Activated CD8-positive, alpha-beta memory T cell treated with anti-CD3 and anti-CD28 coated beads, Interleukin-2, amount 50 U/mL, for 1 hour (primary cell): ENCODE measurements at regions not wholly inside any gene's neighbourhood (a gene's known extent, or its start where the extent isn't known, plus 50 kb on each side); places are given as distances from the start of the nearest gene placed in this dataset.

Experiments
- DNase-seq: peaks from one replicate; pipeline ENCODE4 v3.0.0-alpha.2; 2020; ENCODE audit errors: extremely low read depth

GRCh38 chr3:18044971-18045880 is 302.8 kb upstream of the TBC1D5 start:
- no peak for DNase-seq

- DNase-seq, result no peak
Measured at GRCh38 chr3:18044191-18044590, 301.8 kb upstream of the TBC1D5 start.

- no peak for DNase-seq
Measured at GRCh38 chr3:18036450-18036815, 294.0 kb upstream of the TBC1D5 start.

- DNase-seq, result no peak
Measured at GRCh38 chr3:18035641-18036449, 293.4 kb upstream of the TBC1D5 start.

GRCh38 chr3:18033581-18034108 is 291.2 kb upstream of the TBC1D5 start:
- DNase-seq, result no peak

GRCh38 chr3:18030371-18030870 is 288.0 kb upstream of the TBC1D5 start:
- DNase-seq, result no peak

GRCh38 chr3:18027161-18027939 is 284.9 kb upstream of the TBC1D5 start:
- no peak for DNase-seq

GRCh38 chr3:18024715-18025114 is 282.3 kb upstream of the TBC1D5 start:
- DNase-seq, result no peak

- DNase-seq, result no peak
Measured at GRCh38 chr3:18019161-18019495, 276.7 kb upstream of the TBC1D5 start.

GRCh38 chr3:18018491-18019160 is 276.2 kb upstream of the TBC1D5 start:
- no peak for DNase-seq

- no peak for DNase-seq
Measured at GRCh38 chr3:18016366-18016765, 273.9 kb upstream of the TBC1D5 start.

GRCh38 chr3:18012933-18013332 is 270.5 kb upstream of the TBC1D5 start:
- DNase-seq, result no peak

- DNase-seq, result no peak
Measured at GRCh38 chr3:18012436-18012835, 270.0 kb upstream of the TBC1D5 start.

- no peak for DNase-seq
Measured at GRCh38 chr3:18011387-18011786, 269.0 kb upstream of the TBC1D5 start.

GRCh38 chr3:18010001-18010400 is 267.6 kb upstream of the TBC1D5 start:
- DNase-seq, result no peak

GRCh38 chr3:18008706-18009368 is 266.4 kb upstream of the TBC1D5 start:
- DNase-seq, result no peak

- DNase-seq, result no peak
Measured at GRCh38 chr3:18007980-18008379, 265.5 kb upstream of the TBC1D5 start.

GRCh38 chr3:17995769-17996168 is 253.3 kb upstream of the TBC1D5 start:
- DNase-seq, result no peak

GRCh38 chr3:17994167-17994566 is 251.7 kb upstream of the TBC1D5 start:
- DNase-seq, result no peak

GRCh38 chr3:17990390-17990789 is 248.0 kb upstream of the TBC1D5 start:
- no peak for DNase-seq

- no peak for DNase-seq
Measured at GRCh38 chr3:17986348-17986816, 244.0 kb upstream of the TBC1D5 start.
